BE2C (cell line): ENCODE measurements at regions not wholly inside any gene's neighbourhood (a gene's known extent, or its start where the extent isn't known, plus 50 kb on each side); places are given as distances from the start of the nearest gene placed in this dataset.

Source experiments
- DNase-seq: peaks from one replicate; pipeline ENCODE4 v3.0.0-alpha.2; 2020
- H3K27me3 ChIP-seq: fragments of 250-450 bp; sonication (Bioruptor Pico); 2 replicates; pipeline ENCODE4 v1.5.1; 2020; ENCODE audit warnings: mild to moderate bottlenecking
- H3K36me3 ChIP-seq: fragments of 250-450 bp; sonication (Bioruptor Pico); 2 replicates; pipeline ENCODE4 v1.5.1; 2020; ENCODE audit warnings: mild to moderate bottlenecking
- H3K4me1 ChIP-seq: fragments of 250-450 bp; sonication (Bioruptor Pico); 2 replicates; pipeline ENCODE4 v1.5.1; 2020
- H3K4me3 ChIP-seq: 2 replicates; pipeline ENCODE4 v1.5.1; 2011; ENCODE audit warnings: low read depth, low read length
- H3K9me3 ChIP-seq: fragments of 250-450 bp; sonication (Bioruptor Pico); 2 replicates; pipeline ENCODE4 v1.5.1; 2020
- CTCF ChIP-seq: IDR thresholded peaks from 2 replicates; pipeline ENCODE4 v1.5.1; 2012; ENCODE audit warnings: mild to moderate bottlenecking, low read depth, low read length

GRCh38 chr13:79121286-79121685 lies 284.8 kb downstream of the RBM26 start:
- DNase-seq, result no peak
- no peaks in the 10 kb centered on the region for H3K27me3 ChIP-seq
- no peaks in the 10 kb centered on the region for H3K9me3 ChIP-seq
- H3K36me3 ChIP-seq, result no peaks in the 10 kb centered on the region
- no peak overlapping the region for H3K4me3 ChIP-seq
- no peak for TF ChIP-seq CTCF
- H3K4me1 ChIP-seq, result no peaks in the 10 kb centered on the region

GRCh38 chr13:79119578-79120107 lies 286.4 kb downstream of the RBM26 start:
- DNase-seq, result no peak
- H3K9me3 ChIP-seq, result no peaks in the 10 kb centered on the region
- no peak for TF ChIP-seq CTCF
- no peaks in the 10 kb centered on the region for H3K27me3 ChIP-seq
- H3K4me1 ChIP-seq, result no peaks in the 10 kb centered on the region
- H3K36me3 ChIP-seq, result no peaks in the 10 kb centered on the region
- no peak overlapping the region for H3K4me3 ChIP-seq

- H3K36me3 ChIP-seq, result no peaks in the 10 kb centered on the region
- no peak for TF ChIP-seq CTCF
- H3K4me1 ChIP-seq, result no peaks in the 10 kb centered on the region
- no peaks in the 10 kb centered on the region for H3K27me3 ChIP-seq
- no peak overlapping the region for H3K4me3 ChIP-seq
- H3K9me3 ChIP-seq, result no peaks in the 10 kb centered on the region
- no peak for DNase-seq
These were observed 294.0 kb downstream of the RBM26 start for GRCh38 chr13:79112016-79112415.

- Histone ChIP-seq H3K4me3 (no peak overlapping the region), H3K36me3 (no peaks in the 10 kb centered on the region), H3K4me1 (no peaks in the 10 kb centered on the region), H3K27me3 (no peaks in the 10 kb centered on the region), H3K9me3 (no peaks in the 10 kb centered on the region)
- no peak for TF ChIP-seq CTCF
- DNase-seq, result no peak
These were observed 297.0 kb downstream of the RBM26 start for GRCh38 chr13:79108914-79109643.

- Histone ChIP-seq H3K9me3 (no peaks in the 10 kb centered on the region), H3K4me1 (no peaks in the 10 kb centered on the region), H3K36me3 (no peaks in the 10 kb centered on the region), H3K4me3 (no peak overlapping the region), H3K27me3 (no peaks in the 10 kb centered on the region)
- no peak for TF ChIP-seq CTCF
- no peak for DNase-seq
These were observed 307.5 kb downstream of the RBM26 start for GRCh38 chr13:79098596-79098995.

- TF ChIP-seq CTCF, result no peak
- no peak overlapping the region for H3K4me3 ChIP-seq
- no peaks in the 10 kb centered on the region for H3K36me3 ChIP-seq
- no peaks in the 10 kb centered on the region for H3K9me3 ChIP-seq
- H3K27me3 ChIP-seq, result no peaks in the 10 kb centered on the region
- no peak for DNase-seq
- H3K4me1 ChIP-seq, result no peaks in the 10 kb centered on the region
These were observed 308.9 kb downstream of the RBM26 start for GRCh38 chr13:79097201-79097600.
